ENCODE measurements at regions not wholly inside any gene's neighbourhood (a gene's known extent, or its start where the extent isn't known, plus 50 kb on each side); places are given as distances from the start of the nearest gene placed in this dataset.

- TF ChIP-seq CTCF (IDR thresholded peaks at IDR 0.05) (no peak), POLR2A (IDR thresholded peaks at IDR 0.05) (no peak)
Measured at GRCh38 chr5:148910216-148910615, 83.8 kb downstream of the ADRB2 start.
